Retinal pigment epithelial cell (primary cell): ENCODE measurements at regions not wholly inside any gene's neighbourhood (a gene's known extent, or its start where the extent isn't known, plus 50 kb on each side); places are given as distances from the start of the nearest gene placed in this dataset.
A peak's percentile ranks its signal among the peaks of the same experiment; 100 is the strongest.

Experiments
- DNase-seq: peaks from one replicate; pipeline ENCODE4 v3.0.0-alpha.2; 2010; ENCODE audit warnings: low read depth
- H3K4me3 ChIP-seq: 2 replicates; pipeline ENCODE4 v1.5.1; 2011; ENCODE audit warnings: mild to moderate bottlenecking, low read length, control low read depth, moderate library complexity
- CTCF ChIP-seq: conservative IDR thresholded peaks from 2 replicates; pipeline ENCODE4 v1.5.1; 2011; ENCODE audit warnings: low read depth, low read length, control low read depth, inconsistent platforms

GRCh38 chr11:92625894-92626293 is 343.6 kb upstream of the MTNR1B start:
- no peak for TF ChIP-seq CTCF
- no peak for DNase-seq
- no peak overlapping the region for H3K4me3 ChIP-seq

- no peak for TF ChIP-seq CTCF
- peak; percentile 42 for DNase-seq
- no peak overlapping the region for H3K4me3 ChIP-seq
These were observed 342.8 kb upstream of the MTNR1B start for GRCh38 chr11:92626624-92627023.

GRCh38 chr11:92627615-92628256 is 341.7 kb upstream of the MTNR1B start:
- no peak overlapping the region for H3K4me3 ChIP-seq
- DNase-seq = no peak
- no peak for TF ChIP-seq CTCF

- no peak for DNase-seq
- no peak overlapping the region for H3K4me3 ChIP-seq
- TF ChIP-seq CTCF = no peak
These were observed 340.8 kb upstream of the MTNR1B start for GRCh38 chr11:92628401-92629292.

GRCh38 chr11:92632495-92632894 is 337.0 kb upstream of the MTNR1B start:
- no peak overlapping the region for H3K4me3 ChIP-seq
- DNase-seq = no peak
- TF ChIP-seq CTCF = no peak

GRCh38 chr11:92633820-92634219 is 335.6 kb upstream of the MTNR1B start:
- TF ChIP-seq CTCF = no peak
- H3K4me3 ChIP-seq = no peak overlapping the region
- no peak for DNase-seq
